HG03378 (cell line): ENCODE measurements at regions not wholly inside any gene's neighbourhood (a gene's known extent, or its start where the extent isn't known, plus 50 kb on each side); places are given as distances from the start of the nearest gene placed in this dataset.
A peak's percentile ranks its signal among the peaks of the same experiment; 100 is the strongest.
"Not testable (repeated sequence)": the region's sequence is repeated elsewhere in the genome, so short reads cannot be mapped to it uniquely, and the experiment has no call there.

ENCODE experiments used
- ATAC-seq: cut with Tn5 transposase; IDR thresholded peaks from one replicate; pipeline ENCODE4 v1.9.1; 2021; ENCODE audit warnings: mild to moderate bottlenecking, moderate library complexity; ENCODE audit not compliant: unreplicated experiment

DNA sequence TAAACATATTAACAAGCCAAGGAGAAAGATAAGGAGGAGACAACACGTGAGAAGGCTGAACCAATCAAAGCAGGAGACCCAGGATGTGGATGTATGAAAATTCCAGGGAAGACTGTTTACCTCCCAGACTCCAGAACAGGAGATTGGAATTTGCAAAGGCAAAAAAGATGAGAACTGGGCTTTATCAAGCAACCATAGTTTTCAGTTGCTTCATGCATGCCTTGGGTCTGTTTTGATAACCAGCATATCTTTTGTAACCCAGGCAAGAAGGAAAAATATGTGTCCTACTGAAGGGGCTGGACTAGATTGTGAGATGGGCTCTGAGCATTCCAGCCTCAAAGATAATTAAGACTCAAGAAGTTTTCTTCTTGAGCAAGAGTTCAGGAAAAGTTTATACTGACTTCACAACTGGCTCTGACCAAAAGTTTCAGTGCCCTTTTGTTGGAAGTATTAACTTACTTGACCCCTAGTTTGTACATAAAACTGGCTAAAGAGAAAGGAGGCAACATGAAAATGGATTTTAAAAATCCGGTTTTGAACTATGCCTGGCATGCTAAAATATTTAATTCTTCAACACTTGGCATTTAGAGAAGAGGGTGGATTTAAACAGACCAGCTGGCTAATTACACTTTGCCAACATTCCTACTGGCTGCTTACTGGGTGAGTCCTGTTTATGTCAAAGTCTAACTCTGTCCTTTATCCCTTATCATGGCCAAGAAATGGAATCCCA is 79.3 kb upstream of the CD28 start:
- no peak for ATAC-seq

DNA sequence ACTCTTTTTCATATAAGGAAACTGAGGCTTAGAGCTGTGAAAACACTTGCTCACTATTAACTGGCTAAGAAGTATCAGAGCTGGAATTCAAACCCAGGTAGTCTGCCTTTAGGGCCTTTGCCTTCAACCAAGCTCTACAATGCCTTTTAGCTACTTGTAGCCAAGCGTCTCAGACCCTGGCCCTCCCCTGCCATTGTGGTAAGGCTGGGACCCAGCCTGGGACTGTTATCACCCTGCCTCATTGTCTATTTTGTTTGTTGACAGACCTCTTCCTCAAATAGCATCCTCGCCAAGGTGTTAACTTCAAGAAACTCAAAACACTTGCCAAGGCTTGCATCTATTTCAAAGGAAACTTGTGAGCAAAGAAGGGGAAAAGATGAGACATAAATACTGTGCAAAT is 76.7 kb upstream of the CD28 start:
- ATAC-seq = no peak

DNA sequence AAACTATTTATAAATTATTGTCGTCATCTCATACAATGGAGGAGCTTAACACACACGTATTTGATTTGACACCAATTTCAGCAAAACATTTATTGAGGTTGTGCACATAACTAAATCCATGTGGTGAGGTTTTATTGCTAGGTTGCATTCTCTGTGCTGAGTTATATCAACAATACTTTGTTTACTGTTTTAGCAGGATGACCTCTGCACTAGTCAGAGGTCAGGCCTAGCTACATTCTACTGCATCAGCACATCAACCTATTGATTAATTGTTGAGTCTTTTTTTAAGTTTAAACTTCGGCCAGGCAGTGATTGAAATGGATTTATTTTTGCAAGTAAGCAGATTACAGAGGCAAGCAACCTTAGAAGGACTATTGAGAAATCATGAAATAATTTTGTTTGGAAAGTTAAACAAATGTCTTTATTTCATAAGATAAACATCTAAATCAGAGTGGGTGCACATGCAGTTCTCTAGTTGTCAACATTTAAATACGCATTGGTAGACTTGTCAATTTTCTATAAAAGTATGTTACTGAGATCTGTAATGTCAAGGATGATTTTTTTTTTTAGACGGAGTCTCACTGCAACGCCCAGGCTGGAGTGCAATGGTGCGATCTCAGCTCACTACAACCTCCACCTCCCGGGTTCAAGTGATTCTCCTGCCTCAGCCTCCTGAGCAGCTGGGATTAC is 75.2 kb upstream of the CD28 start:
- no peak for ATAC-seq

DNA sequence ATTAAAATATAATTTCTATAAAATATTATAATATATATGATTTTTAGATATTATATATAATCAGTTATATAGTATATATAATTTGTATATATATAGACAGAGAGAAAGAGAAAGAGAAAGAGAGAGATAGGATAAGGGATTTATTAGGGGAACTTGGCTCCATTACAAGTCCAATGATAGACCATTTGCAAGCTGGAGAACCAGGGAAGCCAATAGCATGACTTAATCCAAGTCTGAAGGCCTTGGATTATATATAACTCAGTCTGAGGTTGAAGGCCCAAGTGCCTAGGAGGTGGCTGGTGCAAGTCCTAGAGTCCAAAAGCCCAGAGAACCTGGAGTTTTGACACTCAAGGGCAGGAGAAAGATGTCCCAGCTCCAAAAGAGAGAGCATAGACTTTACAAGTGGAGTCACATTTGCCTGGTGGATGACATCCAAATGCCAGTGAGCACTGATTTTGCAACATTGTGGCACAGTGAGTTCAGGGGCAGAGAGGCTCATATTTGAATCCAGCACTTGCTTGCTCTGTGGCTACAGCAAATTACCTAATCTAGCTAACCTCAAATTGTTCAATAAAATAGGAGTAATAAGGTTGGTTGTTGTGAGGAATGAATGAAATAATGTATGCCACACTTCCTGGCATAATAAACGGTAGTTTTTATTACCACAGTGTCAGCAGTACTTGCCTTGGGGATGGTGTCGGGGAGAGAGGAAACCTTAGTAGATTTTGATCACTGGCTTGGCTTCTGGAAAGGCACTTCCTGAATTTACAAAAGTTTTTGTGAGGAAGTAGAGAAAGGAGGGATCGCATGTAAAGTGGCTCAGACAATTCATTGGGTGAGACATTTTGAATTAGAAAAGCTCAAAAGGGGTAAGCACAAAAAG is 69.6 kb upstream of the CD28 start:
- no peak for ATAC-seq

DNA sequence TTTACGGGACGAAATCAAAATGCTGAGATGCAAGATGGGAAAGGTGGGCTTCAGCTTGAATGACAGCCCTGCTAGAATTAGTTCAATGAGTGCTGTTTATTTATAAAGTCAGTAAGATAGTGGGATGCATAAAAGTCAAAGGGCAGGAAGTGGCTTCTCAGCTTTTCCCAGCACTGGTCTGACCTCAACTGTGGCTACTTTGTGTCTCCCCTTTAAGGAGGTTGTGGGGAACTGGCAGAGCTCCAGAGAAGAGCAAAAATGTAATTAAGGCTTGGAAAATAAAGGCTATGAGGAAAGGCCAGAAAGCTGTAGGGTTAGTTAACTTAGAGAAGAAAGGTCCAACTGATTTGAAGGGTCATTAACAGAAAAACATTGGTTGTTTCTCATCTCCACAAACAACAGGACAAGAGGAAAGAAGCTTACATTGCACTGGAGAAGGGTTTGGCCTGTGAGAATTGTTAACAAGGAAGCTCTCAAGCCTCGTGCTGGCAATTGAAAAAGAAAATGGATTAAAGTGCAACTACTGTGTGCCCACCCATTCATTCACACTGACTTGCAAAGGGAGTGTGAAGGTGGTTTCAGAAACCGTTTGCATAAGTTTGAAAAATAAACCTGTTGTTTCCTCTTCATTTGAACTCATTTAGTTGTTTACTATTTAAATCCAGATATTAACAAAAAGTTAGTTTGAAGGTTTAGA is 68.8 kb upstream of the CD28 start:
- ATAC-seq = no peak

DNA sequence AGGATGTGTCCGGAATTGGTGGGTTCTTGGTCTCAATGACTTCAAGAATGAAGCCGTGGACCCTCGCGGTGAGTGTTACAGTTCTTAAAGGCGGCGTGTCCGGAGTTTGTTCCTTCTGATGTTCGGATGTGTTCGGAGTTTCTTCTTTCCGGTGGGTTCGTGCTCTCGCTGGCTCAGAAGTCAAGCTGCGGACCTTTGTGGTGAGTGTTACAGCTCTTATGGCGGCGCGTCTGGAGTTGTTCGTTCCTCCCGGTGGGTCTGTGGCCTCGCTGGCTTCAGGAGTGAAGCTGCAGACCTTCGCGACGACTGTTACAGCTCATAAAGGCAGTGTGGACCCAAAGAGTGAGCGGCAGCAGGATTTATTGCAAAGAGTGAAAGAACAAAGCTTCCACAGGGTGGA is 64.6 kb upstream of the CD28 start:
- not testable (repeated sequence) for ATAC-seq

DNA sequence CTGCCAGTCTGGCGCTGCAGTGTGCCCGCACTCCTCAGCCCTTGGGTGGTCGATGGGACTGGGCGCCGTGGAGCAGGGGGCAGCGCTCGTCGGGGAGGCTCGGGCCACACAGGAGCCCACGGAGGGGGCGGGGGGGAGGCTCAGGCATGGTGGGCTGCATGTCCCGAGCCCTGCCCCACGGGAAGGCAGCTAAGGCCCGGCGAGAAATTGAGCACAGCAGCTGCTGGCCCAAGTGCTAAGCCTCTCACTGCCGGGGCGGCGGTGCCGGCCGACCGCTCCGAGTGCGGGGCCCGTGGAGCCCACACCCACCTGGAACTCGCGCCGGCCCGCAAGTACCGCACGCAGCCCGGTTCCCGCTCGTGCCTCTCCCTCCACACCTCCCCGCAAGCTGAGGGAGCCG is 63.6 kb upstream of the CD28 start:
- not testable (repeated sequence) for ATAC-seq

DNA sequence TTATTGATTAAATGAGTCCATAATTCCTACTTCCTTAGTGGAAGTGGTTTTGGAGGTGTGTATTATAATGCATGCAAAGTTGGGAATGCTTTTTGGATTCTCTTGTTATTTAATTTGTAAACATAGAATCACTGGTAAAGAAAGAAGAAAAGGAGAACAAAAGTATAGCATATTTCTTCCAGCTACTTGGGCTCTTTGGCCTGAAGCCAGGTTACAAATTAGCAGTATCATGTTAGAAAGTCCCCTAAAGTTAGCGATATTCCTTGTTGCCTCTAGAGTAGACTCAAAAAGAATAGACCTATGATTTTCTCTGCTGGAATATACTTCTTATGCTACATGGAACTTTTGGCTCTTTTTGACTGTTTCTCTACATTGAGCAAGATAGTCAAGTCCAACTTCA is 60.6 kb upstream of the CD28 start:
- ATAC-seq = no peak

DNA sequence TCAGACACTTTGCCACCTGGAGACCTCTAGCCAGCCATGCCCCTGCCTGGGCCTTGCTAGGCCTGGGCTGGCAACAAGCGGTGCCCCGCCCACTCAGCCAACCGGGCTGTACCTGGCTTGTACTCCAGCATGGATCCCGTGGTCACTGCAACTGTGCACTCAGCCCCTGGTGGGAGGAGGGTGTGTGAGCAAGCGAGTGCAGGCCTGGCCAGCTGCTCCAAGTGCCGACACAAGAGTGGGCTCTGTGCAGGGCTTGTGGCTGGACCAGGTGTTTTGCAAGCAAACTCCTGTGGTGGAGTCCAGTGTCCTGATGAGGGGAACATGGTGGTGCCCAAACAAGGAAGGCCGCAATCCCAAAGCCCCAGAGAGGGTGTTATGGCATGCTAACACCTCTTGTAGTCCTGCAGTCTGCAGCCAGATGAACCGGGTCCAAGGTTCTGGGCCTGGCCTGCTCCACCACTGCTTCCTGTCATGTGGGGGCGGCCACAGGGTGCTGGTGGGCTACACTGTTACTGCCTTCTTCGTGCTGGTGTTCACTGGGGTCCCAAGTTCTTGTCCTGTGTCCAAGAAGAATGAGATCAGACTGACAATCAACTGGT is 60.1 kb upstream of the CD28 start:
- no peak for ATAC-seq

DNA sequence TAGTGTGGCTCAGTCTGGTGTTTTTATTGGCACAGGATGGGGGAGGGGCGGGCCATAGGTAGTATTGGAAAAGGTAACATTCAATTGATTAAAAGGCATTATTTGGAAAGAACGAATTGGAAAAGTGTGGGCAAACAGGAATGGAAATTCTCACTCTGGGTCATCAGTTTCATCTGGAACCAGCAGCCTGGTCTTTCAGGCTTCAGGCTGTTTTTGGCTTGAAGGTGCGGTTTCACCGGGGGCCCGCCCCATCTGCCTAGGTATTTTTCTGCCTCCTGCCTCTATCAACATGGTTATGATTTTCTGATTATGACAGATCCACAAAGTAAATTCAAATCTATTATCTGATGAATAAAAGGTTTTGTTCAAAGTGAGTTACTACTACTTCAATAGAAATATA is 59.5 kb upstream of the CD28 start:
- ATAC-seq = no peak

DNA sequence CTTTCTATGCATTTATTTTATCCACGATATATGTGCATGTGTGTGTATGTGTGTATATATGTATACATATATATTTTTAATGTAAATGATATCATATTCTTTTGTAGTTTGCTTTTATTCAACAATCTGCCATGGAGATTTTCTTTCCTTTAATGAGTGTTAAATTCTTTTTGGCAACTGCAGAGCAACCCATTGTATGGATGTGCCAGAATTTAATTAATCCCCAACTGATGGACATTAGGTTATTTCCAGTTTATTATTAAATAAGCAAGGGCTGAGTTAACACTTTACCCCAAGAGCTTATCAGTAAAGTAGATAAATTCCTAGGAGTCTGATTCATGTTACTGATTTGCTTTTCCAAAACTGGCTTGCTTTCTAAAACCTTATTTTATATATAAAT is 58.9 kb upstream of the CD28 start:
- ATAC-seq = no peak

DNA sequence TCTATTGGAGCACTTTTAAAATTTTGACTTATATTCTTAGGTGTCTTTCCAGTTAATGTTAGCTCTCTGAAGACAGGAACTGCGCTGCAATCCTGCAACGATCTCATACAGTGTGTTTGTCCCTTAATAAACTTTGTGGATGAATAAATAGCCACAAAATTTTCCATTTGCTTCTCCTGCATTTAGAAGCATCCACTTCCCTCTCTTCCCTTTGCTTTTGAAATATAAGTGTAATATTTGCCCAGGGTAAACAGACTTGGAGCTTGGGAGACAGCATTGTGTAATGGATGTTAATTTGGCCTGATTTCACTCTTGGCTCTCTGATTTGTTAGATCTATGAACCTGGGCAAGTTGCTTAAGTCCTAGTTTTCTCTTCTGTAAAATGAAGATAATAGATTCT is 58.2 kb upstream of the CD28 start:
- no peak for ATAC-seq

DNA sequence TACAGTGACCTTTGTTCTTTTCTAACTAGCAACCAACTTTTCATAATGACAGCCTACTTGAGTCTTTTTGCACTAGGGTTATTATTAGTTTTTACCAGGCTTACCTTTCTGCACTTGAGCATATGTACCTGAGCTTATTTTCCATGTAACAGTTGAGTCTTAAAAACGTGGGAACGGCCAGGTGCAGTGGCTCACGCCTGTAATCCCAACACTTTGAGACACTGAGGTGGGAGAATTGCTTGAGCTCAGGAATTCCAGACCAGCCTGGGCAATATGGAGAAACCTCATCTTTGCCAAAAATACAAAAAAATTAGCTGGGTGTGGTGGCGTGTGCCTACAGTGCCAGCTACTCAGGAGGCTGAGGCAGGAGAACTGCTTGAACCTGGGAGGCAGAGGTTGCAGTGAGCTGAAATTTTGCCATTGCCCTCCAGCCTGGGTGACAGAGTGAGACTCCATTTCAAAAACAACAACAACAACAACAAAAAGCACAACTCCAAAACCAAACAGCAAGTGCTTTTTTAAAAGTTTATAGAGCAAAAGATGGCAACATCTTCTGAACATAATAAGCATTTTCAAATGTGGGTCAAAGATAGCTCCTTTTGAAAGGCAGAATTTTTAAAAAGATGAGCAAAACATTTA is 57.1 kb upstream of the CD28 start:
- ATAC-seq = no peak

DNA sequence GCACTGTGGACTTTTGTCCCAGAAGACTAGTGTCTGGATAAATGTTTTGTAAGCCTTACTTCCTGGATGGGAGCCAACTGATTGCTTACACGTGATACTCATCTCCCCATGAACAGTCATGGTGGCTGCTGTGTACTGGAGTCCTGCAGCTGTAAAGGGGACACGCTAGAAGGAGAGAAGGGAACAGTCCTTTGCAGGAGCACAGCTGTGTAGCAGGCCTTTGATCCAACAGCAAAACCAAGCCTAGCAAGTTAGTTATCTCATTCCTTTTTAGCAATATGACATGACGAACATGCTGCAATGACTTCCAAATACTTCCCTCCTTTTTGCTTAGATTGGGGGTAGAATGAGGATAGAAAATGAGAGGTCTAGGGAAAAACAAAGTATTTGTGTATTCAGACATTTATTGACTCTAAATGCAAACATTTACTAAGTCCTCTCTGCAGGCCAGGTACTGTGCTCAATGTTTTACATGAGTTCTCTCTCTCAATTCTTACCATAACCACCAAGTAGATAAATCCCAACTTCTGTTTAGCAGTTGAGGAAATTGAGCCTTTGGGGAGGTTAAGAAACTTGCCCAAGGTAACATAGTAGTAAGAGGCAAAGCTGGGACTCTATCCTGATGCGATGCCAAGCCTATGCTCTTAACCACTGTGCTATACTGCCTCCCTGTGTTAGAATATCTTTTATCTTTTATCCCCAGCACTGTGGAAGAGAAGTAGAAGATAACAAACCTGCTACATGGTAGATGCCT is 55.4 kb upstream of the CD28 start:
- peak; percentile 58 for ATAC-seq

DNA sequence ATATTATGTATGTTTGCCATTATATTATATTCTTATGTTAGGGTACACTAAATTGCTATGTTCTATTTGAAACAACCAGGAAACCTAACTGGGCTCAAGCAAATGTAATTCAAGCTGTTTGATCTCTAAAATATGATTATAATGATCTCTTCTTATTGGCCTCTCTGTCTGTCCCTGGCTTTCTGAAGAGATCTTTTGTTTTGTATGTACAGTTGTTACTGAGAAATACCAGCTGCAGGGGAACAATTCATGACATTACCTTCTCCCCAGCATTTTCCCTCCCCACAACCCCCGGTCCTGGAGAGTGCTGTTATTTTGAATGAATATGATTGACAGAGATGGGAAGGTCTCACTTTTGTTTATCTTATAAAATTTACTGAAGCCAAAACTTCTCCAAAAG is 54.8 kb upstream of the CD28 start:
- no peak for ATAC-seq

DNA sequence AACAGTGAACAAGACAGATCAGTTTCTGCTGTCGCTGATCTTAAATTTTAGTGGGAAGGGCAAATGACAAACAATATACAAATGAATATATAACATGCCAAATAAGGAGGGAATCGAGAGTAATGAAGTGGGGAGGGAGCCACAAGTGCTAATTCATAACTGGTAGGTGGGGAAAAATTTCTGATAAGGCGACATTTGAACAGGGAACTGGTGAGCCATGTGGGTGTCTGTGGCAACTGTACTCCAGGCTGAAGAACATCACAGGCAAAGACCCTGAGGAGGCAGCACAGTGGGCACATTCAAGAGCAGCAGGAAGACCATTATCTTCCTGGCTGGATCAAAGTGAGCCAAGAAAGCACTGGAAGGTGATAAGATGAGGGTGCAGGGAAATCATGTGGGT is 51.6 kb upstream of the CD28 start:
- no peak for ATAC-seq

DNA sequence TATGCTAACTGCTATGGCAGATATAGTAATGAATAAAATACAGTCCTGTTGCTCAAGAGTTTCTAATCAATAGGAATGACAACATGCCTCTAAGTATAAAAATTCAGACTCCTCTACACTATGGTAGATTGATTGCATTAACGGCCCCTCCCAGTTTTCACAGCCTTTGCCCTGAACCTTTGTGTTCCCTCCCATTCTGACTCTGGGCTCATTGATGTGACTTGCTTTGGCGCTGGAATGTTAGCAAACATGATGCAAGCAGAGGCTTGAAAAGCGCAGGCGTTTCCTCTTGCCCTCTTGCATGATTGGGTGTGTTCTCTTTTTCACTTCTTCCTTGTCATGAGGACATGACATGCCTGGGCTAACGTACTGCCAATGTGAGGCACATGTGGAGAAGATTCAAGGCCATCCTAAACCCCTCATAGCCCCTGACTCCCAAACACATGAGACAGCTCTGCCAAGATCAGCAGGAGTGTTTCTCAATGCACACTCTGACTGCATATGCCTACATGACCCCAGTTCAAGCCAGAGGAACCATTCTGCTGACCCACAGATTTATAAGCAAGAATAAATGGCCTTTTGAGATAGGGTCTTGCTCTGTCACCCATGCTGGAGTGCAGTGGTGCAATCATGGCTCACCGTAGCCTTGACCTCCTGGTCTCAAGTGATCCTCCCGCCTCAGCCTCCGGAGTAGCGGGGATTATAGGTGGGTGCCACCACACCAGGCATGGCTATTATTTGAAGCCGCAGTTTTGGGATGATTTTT is 49.7 kb upstream of the CD28 start:
- no peak for ATAC-seq
